Suppressor macrophage (primary cell): ENCODE measurements at regions not wholly inside any gene's neighbourhood (a gene's known extent, or its start where the extent isn't known, plus 50 kb on each side); places are given as distances from the start of the nearest gene placed in this dataset.
"Not testable (repeated sequence)": the region's sequence is repeated elsewhere in the genome, so short reads cannot be mapped to it uniquely, and the experiment has no call there.

ENCODE experiments used
- DNase-seq, 4 experiments: peaks; one replicate each; pipeline ENCODE4 v3.0.0-alpha.2; 2020 to 2022

DNA sequence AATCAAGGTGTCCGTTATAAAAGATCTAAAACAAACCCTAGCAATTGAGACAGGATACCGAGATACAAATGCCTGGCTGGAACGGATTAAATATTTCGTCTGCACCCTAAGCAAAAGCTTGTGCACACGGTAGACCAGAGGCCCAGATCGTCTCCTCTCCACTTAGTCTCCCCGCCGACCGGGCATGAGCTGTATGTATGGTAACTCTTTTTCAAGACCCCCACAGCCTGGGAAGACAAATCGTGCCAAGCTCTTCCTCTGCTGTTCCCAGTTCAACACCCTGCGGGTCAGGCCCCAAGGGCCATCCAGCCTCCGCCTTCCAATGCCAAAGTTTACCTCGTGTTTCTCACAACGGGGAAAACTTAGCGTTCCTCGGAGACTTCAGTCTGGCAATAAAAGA is 285.7 kb upstream of the GALNT17 start:
- DNase-seq = no peak

DNA sequence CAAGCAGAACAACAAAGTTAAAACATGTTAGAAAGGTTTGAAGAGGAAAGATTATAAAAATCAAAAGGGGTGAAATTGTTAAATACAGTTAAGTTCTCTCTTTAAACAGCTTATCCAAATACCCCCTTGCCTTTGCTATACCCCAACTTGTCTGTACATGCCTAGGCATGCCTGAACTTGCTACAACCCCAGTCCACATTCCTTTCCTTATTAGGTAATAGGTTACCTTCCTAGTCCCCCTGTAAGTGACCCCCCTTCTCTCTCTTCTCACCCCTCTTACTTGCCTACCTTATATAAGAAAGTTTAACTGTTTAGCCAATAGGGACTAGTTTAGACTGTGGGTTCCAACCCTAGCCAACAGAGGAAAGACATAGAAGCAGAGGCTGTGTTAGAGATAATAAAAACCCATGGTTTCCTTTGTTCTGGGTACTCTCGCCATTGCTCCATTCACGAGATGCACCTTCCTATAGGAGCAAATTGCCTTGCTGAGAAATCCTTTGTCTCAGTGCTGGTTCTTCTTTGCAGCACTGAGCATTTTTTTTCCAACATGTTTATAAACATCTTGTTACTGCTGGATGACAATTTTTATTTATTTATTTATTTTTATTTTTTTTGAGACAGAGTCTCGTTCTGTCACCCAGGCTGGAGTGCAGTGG is 282.2 kb upstream of the GALNT17 start:
- no peak for DNase-seq

DNA sequence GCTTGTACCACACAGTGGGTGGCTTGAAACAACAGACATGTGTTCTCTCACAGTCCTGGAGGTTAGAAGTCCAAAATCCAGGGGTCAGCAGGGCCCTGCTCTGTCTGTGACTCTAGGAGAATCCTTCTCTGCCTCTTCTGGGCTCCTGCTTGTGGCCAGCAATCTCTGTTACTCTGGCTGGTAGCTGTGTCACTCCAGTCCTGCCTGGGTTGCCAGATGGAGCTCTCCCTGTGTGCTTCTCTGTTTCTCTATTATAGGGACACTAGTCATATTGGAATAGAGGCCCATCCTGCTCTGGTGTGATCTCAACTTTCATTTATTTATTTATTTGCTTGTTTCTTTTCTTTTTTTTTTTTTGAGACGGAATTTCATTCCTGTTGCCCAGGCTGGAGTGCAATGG is 276.6 kb upstream of the GALNT17 start:
- no peak for DNase-seq

DNA sequence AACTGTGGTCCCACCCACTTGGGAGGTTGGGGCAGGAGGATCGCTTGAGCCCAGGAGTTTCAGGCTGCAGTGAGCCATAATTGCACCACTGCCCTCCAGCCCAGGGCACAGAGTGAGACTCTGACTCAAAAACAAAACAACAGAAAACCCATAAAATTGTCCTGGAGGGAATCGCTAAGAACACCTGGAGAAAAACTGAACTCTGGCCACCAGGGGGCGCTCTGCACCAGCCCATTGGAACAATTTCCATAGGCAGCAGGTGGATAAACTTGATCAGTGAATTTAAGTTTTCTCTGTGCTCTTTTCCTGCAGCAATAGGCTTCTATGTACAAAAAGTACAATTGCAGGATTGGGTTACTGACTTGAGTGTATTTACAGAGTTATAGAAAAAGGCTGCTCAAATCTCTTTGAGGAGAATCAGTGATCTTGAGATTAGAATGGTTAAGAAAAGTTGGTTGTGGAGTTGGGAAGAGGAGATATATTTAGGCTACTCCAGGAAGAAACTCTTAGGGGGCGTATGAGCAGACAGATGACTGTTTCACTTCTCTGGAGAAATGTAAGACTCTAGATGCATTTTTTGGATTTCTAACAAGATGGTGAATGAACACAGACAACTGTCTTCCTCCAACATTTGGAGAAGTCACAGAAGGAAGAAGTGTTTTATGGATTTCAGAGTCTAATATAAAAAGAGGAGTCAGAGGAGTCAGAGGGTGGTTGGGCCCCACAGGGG is 274.9 kb upstream of the GALNT17 start:
- peak; percentile 53 to 86 (median 74) for DNase-seq

DNA sequence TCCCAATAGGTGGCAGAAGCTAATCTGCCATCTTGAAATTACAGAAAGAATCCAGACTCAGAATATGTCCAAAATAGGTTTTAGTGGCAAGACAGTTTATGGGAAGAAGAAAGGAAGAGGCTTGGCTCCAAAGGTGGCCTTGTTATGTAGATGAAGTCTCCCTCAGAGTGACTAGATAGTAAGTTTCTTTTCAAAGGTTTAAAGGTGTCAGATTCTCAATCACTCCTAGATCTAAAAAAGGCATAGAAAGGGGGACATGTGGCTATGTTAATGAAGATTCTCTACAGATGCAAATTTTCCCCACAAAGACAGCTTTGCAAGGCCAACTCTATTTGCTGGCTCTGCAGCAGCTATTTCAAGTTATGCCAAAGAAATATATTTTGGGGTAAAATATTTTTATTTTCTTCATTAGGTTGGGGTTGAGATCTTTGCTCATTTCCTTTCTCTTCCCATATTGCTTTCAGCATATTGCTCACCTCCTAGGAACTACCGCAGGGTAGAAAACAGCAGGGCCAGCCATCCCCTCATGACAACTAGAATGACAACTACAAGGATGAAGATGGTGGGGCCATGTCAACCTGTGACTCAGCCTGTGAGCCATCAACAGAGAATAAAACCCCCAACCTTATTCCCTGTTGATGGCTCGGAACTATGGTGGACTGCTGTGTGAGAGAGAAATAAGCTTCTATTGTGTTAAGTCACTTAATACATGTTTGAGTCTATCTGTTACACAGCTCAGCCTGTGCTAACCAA is 274.0 kb upstream of the GALNT17 start:
- no peak for DNase-seq

DNA sequence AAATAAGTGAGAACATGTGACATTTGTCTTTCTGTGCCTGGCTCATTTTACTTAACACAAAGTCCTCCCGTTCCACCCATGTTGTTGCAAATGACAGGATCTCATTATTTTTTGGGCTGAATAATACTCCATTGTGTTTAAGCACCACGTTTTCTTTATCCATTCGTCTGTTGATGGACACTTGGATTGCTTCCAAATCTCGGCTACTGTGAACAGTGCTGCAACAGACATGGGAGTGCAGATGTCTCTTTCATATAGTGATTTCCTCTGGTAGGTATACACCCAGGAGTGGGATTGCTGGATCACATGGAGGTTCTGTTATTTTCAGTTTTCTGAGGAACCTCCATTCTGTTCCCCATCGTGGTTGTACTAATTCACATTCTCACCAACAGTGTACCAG is 264.4 kb upstream of the GALNT17 start:
- DNase-seq = no peak

DNA sequence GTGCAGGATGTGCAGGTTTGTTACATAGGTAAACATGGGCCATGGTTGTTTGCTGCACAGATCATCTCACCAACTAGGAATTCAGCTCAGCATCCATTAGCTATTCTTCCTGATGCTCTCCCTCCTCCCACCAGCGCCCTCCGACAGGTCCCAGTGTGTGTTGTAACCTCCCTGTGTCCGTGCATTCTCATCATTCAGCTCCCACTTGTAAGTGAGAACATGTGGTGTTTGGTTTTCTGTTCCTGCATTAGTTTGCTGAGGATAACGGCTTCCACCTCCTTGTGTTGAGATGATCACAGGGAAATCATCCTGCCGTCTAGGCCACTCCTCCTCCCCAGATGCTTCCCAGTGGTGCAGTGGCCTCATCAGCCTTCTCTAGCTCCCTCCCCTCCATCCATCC is 261.6 kb upstream of the GALNT17 start:
- no peak for DNase-seq

DNA sequence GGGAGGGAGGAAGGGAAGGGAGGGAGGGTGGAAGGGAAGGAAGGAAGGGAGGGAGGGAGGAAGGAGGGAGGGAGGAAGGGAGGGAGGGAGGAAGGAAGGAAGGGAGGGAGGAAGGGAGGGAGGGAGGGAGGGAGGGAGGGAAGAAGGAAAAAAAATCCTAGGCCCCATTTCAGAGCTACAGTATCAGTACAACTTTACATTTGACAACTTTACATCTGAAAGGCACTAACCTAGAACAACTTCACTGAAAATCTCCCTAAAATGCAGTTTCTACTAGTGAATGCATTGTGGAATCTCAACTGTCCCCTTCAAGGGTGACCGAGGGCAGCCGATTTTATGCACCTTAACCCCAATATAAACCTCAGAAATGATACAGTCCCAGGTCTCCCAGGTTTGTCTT is 259.8 kb upstream of the GALNT17 start:
- no peak for DNase-seq

DNA sequence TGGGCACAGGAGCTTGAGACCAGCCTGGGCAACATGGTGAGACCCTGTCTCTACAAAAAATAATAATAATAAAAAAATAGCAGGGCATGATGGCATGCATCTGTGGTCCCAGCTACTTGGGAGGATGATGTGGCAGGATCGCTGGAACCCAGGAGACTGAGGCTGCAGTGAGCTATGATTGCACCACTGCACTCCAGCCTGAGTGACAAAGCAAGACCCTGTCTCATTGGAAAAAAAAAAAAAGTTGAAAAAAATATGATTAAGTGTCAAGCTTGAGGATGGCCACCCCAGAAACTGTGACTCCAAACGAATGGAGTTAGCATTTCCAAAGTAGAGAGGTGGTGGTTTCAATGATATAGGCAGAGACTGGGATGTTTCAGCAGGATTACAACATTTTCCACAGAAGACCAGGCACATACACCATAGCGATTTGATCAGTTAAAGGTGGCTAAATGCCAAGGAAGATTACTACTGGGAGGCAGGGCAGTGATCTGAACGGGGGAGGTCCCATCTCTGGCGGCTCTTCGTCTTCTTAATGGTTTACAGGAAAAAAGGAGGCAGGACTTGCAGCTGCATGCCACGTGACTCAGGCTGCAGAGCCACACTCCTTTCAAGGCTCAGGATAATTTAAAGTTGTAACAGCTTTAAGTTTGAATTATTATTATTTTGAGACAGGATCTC is 250.6 kb upstream of the GALNT17 start:
- DNase-seq = no peak

DNA sequence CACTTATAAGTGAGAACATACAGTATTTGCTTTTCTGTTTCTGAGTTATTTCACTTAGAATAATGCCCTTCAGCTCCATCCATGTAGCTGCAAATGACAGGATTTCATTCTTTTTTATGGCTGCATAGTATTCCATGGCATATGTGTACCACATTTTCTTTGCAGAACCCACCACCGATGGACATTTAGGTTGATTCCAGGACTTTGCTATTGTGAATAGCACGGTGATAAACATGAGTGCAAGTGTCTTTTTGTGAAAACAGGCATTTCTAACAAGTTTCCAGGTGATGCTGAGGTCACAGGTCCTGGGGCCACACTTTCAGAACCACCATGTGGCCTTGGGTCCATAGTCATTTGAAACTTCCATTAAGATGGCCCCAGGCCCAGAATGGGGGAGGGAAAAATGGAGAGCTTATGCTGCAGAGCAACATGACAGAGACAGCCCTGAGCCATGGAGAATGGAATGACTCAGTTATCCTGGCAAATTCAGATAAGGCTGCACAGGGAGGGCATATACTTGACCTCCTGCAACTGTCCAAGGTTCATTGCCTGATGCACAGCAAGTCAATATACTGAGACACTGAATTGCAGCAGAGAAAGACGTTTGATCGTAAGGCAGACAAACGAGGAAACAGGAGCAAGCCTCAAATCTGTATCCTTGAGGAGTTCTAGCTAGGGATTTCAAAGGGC is 248.0 kb upstream of the GALNT17 start:
- no peak for DNase-seq

DNA sequence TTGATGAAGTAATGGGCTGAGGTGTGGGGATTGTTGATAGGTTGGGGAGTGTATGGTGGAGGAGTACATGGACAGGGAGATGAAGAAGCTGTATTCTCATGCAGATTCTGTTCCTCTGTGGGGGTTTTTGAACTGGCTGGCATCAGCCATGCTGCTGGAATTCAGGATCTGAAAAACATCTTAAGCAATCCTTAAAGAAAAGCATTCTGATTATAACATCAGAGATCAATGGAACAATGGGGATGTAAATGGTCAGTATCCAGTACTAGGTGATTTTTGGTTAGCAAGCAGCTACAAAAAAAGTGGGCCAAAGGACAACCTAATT is 247.5 kb upstream of the GALNT17 start:
- DNase-seq = no peak

DNA sequence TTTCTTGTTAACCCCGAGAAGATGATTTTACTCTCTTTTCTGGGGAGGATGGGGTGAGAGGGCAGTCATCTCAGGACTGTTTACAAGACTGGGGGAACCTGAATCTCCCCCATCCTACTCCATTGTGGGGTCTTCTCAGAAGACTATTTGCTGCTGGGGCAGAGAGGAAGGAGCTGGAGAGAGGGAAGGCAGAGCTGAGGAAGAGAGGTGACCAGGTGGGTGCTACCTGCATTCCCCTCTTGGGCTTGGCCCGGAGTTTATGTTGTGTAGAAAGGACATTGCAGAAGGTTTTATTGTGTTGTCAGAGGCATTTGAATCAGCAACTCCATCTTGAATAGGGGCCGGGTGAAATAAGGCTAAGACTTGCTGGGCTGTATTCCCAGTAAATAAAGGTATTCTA is 247.1 kb upstream of the GALNT17 start:
- DNase-seq = no peak

DNA sequence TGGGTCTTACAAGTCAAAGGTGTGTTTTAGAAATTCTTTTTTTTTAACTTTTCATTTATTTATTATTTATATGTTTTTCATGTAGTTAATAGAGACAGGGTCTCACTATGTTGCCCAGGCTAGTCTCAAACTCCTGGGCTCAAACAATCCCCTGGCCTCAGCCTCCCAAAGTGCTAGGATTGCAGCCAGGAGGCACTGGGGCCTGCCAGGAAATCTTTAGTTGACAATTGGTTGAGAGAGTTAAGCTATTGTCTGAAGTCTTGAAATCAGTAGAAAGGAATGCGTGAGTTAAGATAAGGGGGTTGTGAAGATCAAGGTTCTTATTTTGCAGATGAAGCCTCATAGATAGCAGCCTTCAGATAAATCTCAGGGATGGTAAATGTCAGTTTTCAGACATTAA is 245.4 kb upstream of the GALNT17 start:
- DNase-seq = no peak

DNA sequence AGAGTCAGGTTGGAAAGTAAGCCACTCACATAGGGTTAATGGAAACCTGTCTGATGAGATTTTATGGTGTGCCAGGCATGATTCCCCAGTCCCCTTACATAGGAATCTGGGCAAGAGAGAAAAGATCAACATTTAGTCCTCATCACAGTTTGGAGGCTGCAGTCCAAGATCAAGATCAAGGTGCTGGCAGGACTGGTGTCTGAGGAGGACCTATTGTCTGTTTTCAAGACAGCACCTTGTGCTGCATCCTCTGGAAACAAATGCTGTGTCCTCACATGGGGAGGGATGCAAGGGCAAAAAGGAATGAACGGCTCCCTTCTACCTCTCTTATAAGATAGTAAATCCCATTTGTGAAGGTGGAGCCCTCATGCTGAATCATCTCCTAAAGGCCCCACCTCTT is 244.8 kb upstream of the GALNT17 start:
- no peak for DNase-seq

DNA sequence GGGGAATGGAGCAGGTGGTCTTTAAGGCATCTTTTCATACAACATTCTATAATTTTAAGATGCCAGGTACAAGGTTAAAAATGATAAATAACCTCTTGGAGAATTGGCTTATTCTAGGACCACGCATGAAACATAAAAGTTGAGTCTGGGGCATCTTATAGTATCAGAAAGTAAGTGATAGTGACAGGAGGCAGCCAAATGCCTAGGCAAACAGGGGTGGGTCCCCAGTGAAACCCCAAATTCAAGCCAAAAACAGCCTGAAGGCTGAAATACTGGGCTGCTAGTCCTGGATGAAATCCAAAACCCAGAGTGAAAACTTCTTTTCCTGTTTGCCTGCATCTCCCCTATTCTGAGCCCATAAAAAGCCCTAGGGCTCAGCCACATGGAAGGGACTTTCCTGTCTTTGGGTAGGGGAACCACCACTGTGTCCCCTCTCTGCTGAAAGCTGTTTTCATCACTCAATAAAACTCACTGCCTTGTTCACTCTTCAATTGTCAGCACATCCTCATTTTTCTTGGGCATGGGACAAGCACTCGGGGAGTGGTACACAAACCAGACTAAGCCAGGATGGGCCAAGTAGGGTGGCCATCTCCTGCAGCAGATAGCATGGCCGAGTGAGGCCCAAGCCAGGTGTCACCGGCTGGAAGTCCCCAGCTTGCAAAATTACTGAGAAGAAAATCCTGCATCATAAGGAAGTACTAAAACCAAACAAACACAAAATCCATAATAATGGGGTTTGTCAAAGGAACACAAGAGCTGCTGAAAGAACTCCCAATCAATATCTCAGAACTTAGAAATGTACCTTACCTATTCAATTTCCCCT is 241.6 kb upstream of the GALNT17 start:
- no peak for DNase-seq

DNA sequence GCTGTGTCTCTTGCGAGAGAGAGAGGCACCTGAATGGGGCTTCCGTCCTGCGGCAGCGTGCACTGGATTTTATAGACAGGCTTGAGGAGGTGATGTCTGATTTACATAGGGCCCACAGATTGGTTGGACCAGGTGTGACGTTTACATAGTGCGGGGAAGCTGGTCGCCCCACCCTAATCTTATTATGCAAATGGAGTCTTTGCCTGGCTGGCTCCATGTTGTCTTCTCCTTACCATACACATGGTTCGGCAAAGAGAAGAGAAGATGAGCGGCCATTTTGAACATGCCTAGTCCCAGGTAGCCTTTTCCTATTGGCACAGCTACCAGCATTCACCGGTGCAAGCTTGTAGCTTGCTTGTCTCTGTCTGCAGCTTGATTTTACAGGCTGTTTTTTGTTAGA is 238.5 kb upstream of the GALNT17 start:
- no peak for DNase-seq

DNA sequence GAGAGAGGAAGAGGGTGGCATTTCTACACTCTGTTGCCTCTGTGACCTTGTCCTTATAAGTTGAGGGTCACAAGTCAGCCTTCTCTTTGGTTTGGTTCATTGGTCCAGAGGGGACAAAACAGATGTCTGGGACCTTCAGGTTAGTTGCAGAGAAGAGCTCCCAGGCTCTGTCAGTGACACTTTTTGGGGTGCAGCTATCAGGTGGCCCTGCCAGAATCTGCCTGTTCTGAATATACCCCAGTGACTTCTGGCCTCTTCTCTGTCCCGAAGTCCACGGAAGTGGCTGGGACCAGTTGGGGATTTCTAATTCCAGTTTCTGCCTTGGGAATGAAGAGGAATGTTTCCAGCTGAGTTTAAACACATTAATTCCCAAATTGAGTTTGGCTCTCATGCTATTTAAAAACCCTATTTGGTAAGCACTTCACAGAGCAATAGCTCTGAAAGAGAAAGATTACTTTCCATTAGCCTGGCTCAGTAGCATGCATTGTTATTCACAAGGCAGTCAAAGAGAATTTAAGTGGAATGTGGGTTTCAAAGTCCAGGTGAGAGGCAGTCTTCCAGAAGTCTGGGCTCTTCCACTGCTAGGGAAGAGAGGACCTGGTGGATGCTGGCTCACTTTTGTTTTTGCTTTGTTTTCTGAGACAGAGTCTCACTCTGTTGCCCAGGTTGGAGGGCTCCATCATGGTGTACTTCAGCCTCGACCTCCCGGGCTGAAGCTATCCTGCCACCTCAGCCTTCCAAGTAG is 237.8 kb upstream of the GALNT17 start:
- no peak for DNase-seq

DNA sequence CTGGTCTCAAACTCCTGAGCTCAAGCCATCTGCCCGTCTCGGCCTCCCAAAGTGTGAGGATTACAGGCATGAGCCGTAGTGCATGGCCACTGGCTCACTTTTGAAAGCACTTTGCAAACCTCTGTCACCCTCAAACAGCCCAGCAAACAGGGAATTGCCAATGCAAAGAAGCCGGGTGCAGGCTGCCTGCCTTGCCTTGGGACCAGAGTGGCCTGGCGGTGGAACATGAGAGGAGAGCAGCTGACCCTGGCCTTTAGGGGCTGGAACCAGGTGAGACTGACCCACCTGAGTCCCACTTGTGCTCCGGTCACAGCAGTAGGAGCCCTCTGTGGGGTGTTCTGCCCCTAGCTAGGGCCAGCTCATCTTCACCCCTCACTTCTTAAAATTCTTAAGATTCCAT is 237.1 kb upstream of the GALNT17 start:
- no peak for DNase-seq

DNA sequence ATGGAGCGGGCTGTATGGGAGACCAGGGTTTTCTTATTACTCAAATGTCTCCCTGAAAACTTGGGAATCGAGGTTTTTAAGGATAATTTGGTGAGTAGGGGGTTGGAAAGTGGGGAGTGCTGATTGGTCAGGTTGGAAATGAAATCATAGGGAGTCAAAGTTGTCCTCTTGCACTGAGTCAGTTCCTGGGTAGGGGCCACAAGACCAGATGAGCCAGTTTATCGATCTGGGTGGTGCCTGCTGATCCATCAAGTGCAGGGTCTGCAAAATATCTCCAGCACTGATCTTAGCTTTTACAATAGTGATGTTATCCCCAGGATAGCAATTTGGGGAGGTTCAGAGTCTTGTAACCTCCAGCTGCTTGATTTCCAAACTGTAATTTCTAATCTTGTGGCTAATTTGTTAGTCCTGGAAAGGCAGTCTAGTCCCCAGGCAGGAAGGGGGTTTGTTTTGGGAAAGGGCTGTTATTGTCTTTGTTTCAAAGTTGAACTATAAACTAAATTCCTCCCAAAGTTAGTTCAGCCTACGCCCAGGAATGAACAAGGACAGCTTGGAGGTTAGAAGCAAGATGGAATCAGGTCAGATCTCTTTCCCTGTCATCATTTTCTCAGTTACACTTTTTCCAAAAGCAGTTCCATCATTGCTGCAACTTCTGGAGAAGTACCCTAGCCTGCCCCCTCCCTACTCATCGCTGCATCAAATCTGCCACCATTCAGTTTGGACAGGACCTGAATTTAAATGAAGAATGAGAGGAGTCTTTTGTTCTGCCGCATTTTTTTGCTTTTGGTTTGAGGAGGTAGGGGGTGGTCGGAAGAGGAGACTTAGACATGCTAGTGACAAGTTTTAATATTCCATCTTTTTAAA is 236.4 kb upstream of the GALNT17 start:
- not testable (repeated sequence) for DNase-seq
